Hepatocyte (in vitro differentiated cells): ENCODE measurements at regions not wholly inside any gene's neighbourhood (a gene's known extent, or its start where the extent isn't known, plus 50 kb on each side); places are given as distances from the start of the nearest gene placed in this dataset.

ENCODE experiments used
- CTCF ChIP-seq: fragments of 200-600 bp; sonication (generic); IDR thresholded peaks from 2 replicates; pipeline ENCODE4 v1.5.1; 2016; ENCODE audit warnings: antibody characterized with exemption, mild to moderate bottlenecking; ENCODE audit not compliant: poor library complexity
- EZH2phosphoT487 ChIP-seq: fragments of 200-600 bp; sonication (generic); IDR thresholded peaks from one replicate; pipeline ENCODE4 v1.6.1; 2018; ENCODE audit warnings: antibody characterized with exemption, mild to moderate bottlenecking, low read depth, moderate library complexity; ENCODE audit not compliant: unreplicated experiment, severe bottlenecking

GRCh38 chr13:76285463-76285862 lies 600.7 kb downstream of the KCTD12 start:
- TF ChIP-seq EZH2phosphoT487 (no peak), CTCF (no peak)
